GM21515 (cell line): ENCODE measurements at regions not wholly inside any gene's neighbourhood (a gene's known extent, or its start where the extent isn't known, plus 50 kb on each side); places are given as distances from the start of the nearest gene placed in this dataset.
"Not testable (repeated sequence)": the region's sequence is repeated elsewhere in the genome, so short reads cannot be mapped to it uniquely, and the experiment has no call there.

Experiments used
- ATAC-seq: cut with Tn5 transposase; IDR thresholded peaks from one replicate; pipeline ENCODE4 v1.9.1; 2021; ENCODE audit not compliant: unreplicated experiment

GRCh38 chr4:149870008-149870407, 54.4 kb upstream of the IQCM start:
- ATAC-seq, result no peak

GRCh38 chr4:149881744-149882143, 66.1 kb upstream of the IQCM start:
- no peak for ATAC-seq

GRCh38 chr4:149882251-149882650, 66.6 kb upstream of the IQCM start:
- no peak for ATAC-seq

GRCh38 chr4:149884046-149884445, 68.4 kb upstream of the IQCM start:
- ATAC-seq, result no peak

GRCh38 chr4:149884529-149885181, 69.0 kb upstream of the IQCM start:
- no peak for ATAC-seq

- no peak for ATAC-seq
These were observed 70.3 kb upstream of the IQCM start for GRCh38 chr4:149885896-149886295.

GRCh38 chr4:149886786-149887490, 71.3 kb upstream of the IQCM start:
- no peak for ATAC-seq

GRCh38 chr4:149889991-149890390, 74.3 kb upstream of the IQCM start:
- no peak for ATAC-seq

GRCh38 chr4:149890531-149890930, 74.9 kb upstream of the IQCM start:
- ATAC-seq, result no peak

GRCh38 chr4:149891426-149891825, 75.8 kb upstream of the IQCM start:
- no peak for ATAC-seq

- no peak for ATAC-seq
These were observed 80.8 kb upstream of the IQCM start for GRCh38 chr4:149896432-149896831.

- no peak for ATAC-seq
These were observed 82.1 kb upstream of the IQCM start for GRCh38 chr4:149897783-149898182.

- no peak for ATAC-seq
These were observed 85.5 kb upstream of the IQCM start for GRCh38 chr4:149901128-149901527.

- ATAC-seq, result no peak
These were observed 86.6 kb upstream of the IQCM start for GRCh38 chr4:149902242-149902641.

- no peak for ATAC-seq
These were observed 94.5 kb upstream of the IQCM start for GRCh38 chr4:149910177-149910576.

GRCh38 chr4:149910604-149911350, 95.1 kb upstream of the IQCM start:
- ATAC-seq, result no peak

- ATAC-seq, result no peak
These were observed 95.7 kb upstream of the IQCM start for GRCh38 chr4:149911354-149911753.

- ATAC-seq, result no peak
These were observed 96.4 kb upstream of the IQCM start for GRCh38 chr4:149912000-149912399.

- ATAC-seq, result peak; percentile 91
These were observed 98.8 kb upstream of the IQCM start for GRCh38 chr4:149914119-149915115.

- not testable (repeated sequence) for ATAC-seq
These were observed 100.1 kb upstream of the IQCM start for GRCh38 chr4:149915735-149916134.

- ATAC-seq, result no peak
These were observed 108.1 kb upstream of the IQCM start for GRCh38 chr4:149923736-149924135.
